DND-41 (cell line): ENCODE measurements at regions not wholly inside any gene's neighbourhood (a gene's known extent, or its start where the extent isn't known, plus 50 kb on each side); places are given as distances from the start of the nearest gene placed in this dataset.
"Not testable (repeated sequence)": the region's sequence is repeated elsewhere in the genome, so short reads cannot be mapped to it uniquely, and the experiment has no call there.

Experiments used
- ATAC-seq: fragments of 200-7000 bp; cut with Tn5 transposase; 3 replicates; pipeline ENCODE4 v1.9.1; 2021; ENCODE audit warnings: low read depth; ENCODE audit not compliant: insufficient read depth
- DNase-seq: peaks from one replicate; pipeline ENCODE4 v3.0.0-alpha.2; 2020
- H2AFZ ChIP-seq: 2 replicates; pipeline ENCODE4 v1.6.0; 2012; ENCODE audit warnings: low read depth, low read length
- H3K27ac ChIP-seq: 2 replicates; pipeline ENCODE4 v1.5.1; 2012; ENCODE audit warnings: low read length, inconsistent platforms
- H3K27me3 ChIP-seq: fragments of 200-600 bp; sonication (generic); 2 replicates; pipeline ENCODE4 v1.6.0; 2012; ENCODE audit warnings: low read length, mild to moderate bottlenecking, inconsistent platforms; ENCODE audit not compliant: insufficient read depth, poor library complexity
- H3K36me3 ChIP-seq: 2 replicates; pipeline ENCODE4 v1.5.1; 2012; ENCODE audit warnings: low read length, inconsistent platforms; ENCODE audit not compliant: insufficient read depth
- H3K4me1 ChIP-seq: 2 replicates; pipeline ENCODE4 v1.5.1; 2012; ENCODE audit warnings: mild to moderate bottlenecking, low read length; ENCODE audit not compliant: insufficient read depth
- H3K4me2 ChIP-seq: 2 replicates; pipeline ENCODE4 v1.6.0; 2012; ENCODE audit warnings: mild to moderate bottlenecking, moderate library complexity, low read length, inconsistent platforms; ENCODE audit not compliant: insufficient read depth
- H3K4me3 ChIP-seq, 2 experiments: fragments of 200-600 bp in 1 of 2; shearing (Covaris generic) in 1 of 2; 2 replicates each; pipeline ENCODE4 v1.5.1; 2012 to 2016; ENCODE audit warnings: inconsistent platforms in 2 of 2, low read length in 2 of 2, mild to moderate bottlenecking in 2 of 2, low read depth in 1 of 2, moderate library complexity in 1 of 2
- H3K79me2 ChIP-seq: 2 replicates; pipeline ENCODE4 v1.6.0; 2012; ENCODE audit warnings: low read length, inconsistent platforms; ENCODE audit not compliant: insufficient read depth
- H3K9ac ChIP-seq: 2 replicates; pipeline ENCODE4 v1.6.0; 2012; ENCODE audit warnings: low read depth, mild to moderate bottlenecking, inconsistent platforms, low read length, moderate library complexity
- H3K9me3 ChIP-seq: 2 replicates; pipeline ENCODE4 v1.5.1; 2012; ENCODE audit warnings: low read length, moderate library complexity, mild to moderate bottlenecking, inconsistent platforms; ENCODE audit not compliant: insufficient read depth, severe bottlenecking
- H4K20me1 ChIP-seq: 2 replicates; pipeline ENCODE4 v1.6.0; 2012; ENCODE audit warnings: low read length; ENCODE audit not compliant: insufficient read depth
- TF ChIP-seq, protein P1 (sequence below): IDR thresholded peaks from 2 replicates; pipeline ENCODE4 v1.5.1; 2012; ENCODE audit warnings: borderline replicate concordance, low read length, moderate library complexity, mild to moderate bottlenecking; ENCODE audit not compliant: poor library complexity, severe bottlenecking; ENCODE audit errors: extremely low read depth

DNA sequence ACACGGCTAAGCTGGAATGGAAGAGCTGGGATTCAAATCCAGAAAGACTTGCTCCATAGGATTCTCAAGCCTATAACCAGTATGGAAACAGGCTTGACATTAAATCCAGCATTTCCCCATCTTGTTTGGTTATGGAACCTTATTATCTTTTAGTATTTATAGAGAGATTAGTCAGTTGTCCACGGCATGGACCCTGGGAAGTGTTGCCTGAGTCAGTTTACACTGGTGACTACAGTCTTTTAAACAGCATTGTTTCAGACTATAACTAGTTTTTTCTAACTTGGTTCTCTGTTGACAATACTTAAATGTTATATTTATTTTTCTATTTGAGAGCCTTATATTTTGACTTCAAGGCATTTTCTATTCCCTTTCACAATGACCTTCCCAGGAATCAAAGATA, 106.7 kb downstream of the SYT15B start:
- not testable (repeated sequence) for H3K9ac ChIP-seq, H3K4me3 ChIP-seq, H3K4me2 ChIP-seq, H3K36me3 ChIP-seq, H3K79me2 ChIP-seq, H3K9me3 ChIP-seq, H4K20me1 ChIP-seq, H2AFZ ChIP-seq, ATAC-seq, H3K27me3 ChIP-seq, H3K4me1 ChIP-seq, DNase-seq, H3K27ac ChIP-seq

DNA sequence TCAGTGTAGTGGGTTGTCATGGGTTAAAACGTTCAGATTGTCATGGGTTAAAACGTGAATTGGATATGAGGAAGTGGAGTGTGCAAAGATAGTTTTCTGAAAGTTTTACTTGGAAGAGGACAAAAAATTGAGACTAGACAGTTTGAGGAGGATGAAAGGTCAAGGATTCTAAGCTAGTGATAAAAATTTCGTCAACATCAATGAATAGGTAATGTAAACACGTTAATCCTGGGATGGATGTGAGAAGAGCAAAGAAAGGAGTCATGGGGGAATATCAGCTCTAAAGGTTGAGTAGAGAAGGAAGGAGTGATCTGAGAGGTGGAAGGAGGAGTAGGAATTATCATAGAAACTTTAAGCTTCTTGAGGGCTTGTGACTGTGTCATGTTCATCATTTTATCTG, 109.2 kb downstream of the SYT15B start:
- not testable (repeated sequence) for H3K9ac ChIP-seq, H3K27me3 ChIP-seq, H3K36me3 ChIP-seq, ATAC-seq, H2AFZ ChIP-seq, H4K20me1 ChIP-seq, DNase-seq, H3K4me3 ChIP-seq, H3K4me2 ChIP-seq, H3K79me2 ChIP-seq, H3K27ac ChIP-seq, H3K9me3 ChIP-seq, H3K4me1 ChIP-seq

DNA sequence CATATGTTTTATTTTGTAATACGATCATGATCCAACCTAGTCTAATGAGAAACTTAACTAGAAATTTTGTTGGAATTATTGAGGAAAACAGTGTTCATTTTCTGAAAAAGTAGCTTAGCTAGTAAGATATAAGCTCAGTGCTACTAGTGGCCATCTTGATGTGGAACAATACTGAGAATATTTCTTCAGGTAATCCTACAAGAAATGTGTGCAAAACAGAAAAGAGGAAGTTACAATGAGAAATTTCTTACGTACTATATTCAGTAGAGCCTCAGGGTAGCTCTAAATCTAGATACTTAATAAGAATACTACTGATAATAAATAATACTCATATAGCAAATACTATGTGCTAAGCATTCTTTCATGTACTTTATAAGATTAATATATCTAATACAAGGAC, 114.8 kb downstream of the SYT15B start:
- not testable (repeated sequence) for H3K4me3 ChIP-seq, H3K9me3 ChIP-seq, H4K20me1 ChIP-seq, H3K79me2 ChIP-seq, DNase-seq, H2AFZ ChIP-seq, H3K4me1 ChIP-seq, H3K27ac ChIP-seq, H3K4me2 ChIP-seq, ATAC-seq, H3K9ac ChIP-seq, H3K27me3 ChIP-seq, H3K36me3 ChIP-seq

DNA sequence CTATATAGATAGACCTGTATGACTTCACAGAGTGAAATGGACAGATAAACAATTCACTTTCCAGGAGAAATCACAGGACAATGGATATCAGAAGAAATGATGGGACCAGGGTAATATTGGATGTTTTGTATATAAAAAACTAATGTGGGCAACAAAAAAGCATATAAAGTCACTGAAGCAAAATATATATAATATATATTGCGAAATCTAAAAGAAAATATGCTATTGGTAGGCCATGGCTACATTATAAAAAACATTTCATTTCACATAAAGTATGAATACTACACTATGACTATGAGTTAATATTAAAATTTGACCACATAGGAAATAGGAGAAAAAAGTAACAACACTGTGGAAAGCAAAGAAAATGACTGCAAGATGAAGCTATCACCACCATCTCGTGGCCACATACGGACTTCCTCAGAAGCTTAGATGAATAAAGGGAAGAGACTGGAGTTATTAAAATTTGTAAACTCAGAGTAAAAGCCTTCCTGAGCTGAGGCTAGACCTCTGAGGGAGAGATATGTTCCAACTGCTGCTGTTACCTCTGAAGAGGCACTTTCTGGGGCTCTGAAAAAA, 115.8 kb downstream of the SYT15B start:
- not testable (repeated sequence) for H3K36me3 ChIP-seq, H3K79me2 ChIP-seq, H4K20me1 ChIP-seq, H3K4me3 ChIP-seq, ATAC-seq, H3K27me3 ChIP-seq, DNase-seq, H3K9ac ChIP-seq, H3K4me1 ChIP-seq, H2AFZ ChIP-seq, H3K4me2 ChIP-seq, H3K9me3 ChIP-seq, H3K27ac ChIP-seq

DNA sequence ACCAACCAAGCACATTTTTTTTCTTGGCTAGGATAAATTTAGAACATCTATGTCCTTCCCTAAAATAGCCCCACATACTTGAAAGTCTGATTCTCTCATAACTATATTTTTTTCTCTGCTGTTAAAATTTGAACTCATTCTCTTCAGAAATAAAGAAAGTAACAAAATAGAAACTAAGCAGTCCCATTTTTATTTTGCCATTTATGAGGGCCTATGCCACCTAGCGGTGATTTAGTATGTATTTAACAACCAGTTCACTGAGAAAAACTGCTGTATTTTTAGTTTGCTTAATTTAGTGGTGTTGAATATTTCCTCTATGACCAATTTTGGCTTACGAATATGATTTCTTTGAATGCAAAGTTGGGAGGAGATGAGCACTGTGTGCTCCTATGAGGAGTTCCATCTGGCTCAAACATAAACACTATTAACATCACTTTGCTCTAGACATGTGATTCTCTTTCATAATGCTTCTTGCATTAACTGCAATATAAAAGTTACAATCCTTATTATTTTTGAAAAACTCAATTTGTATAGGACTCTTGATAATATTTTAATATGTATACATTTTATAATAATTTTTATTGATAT, 116.6 kb downstream of the SYT15B start:
- not testable (repeated sequence) for H3K79me2 ChIP-seq, H2AFZ ChIP-seq, H3K36me3 ChIP-seq, H3K4me3 ChIP-seq, H4K20me1 ChIP-seq, H3K27ac ChIP-seq, H3K9me3 ChIP-seq, H3K9ac ChIP-seq, H3K4me1 ChIP-seq, H3K4me2 ChIP-seq, H3K27me3 ChIP-seq
- TF ChIP-seq, protein P1, sequence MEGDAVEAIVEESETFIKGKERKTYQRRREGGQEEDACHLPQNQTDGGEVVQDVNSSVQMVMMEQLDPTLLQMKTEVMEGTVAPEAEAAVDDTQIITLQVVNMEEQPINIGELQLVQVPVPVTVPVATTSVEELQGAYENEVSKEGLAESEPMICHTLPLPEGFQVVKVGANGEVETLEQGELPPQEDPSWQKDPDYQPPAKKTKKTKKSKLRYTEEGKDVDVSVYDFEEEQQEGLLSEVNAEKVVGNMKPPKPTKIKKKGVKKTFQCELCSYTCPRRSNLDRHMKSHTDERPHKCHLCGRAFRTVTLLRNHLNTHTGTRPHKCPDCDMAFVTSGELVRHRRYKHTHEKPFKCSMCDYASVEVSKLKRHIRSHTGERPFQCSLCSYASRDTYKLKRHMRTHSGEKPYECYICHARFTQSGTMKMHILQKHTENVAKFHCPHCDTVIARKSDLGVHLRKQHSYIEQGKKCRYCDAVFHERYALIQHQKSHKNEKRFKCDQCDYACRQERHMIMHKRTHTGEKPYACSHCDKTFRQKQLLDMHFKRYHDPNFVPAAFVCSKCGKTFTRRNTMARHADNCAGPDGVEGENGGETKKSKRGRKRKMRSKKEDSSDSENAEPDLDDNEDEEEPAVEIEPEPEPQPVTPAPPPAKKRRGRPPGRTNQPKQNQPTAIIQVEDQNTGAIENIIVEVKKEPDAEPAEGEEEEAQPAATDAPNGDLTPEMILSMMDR: peak; percentile 40
- ATAC-seq (peak; percentile 69), DNase-seq (peak; percentile 18)

DNA sequence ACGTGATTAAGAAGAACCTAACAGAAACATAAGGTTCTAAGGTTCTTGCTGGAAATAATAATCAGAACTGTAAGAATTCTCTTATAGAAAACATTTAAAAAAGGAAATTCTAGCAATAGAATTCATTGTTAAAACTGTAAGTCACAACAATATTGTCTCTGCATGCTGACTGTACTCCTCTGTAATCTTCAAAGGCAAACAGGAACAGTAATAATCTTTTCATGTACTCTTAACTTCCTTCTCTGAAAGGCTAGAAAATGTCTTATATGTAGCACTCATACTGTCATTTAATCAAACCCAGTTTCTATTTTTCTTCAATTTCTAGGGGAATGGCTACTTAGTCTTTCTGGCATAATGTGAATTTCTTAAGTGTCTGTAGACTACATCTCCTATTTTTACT, 103.5 kb upstream of the AGAP9 start:
- H4K20me1 ChIP-seq, H3K4me1 ChIP-seq, ATAC-seq, H3K36me3 ChIP-seq, H3K4me2 ChIP-seq, H3K79me2 ChIP-seq, H3K27ac ChIP-seq, H3K27me3 ChIP-seq, H3K9me3 ChIP-seq, DNase-seq, H3K4me3 ChIP-seq, H3K9ac ChIP-seq, H2AFZ ChIP-seq: not testable (repeated sequence)

DNA sequence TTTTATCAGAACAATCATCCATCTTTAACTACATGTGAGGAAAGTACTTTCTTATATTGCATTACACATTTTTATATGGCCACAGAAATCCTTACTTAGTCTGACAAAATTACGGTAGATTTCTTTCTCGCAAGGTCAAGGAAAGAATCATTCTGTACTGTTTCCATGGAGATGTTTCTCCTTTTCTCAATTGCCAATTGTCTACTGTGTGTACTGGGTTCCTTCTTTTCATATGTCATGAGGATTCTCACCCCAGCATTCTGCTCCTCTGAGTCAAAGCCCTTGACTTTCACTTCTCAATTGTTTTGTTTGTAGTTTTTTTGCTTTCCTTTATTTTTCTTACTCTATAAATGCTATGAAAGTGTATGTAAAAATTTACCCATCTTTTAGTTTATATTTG, 99.3 kb upstream of the AGAP9 start:
- not testable (repeated sequence) for H4K20me1 ChIP-seq, H3K79me2 ChIP-seq, ATAC-seq, H3K9ac ChIP-seq, H3K27me3 ChIP-seq, H3K4me3 ChIP-seq, H3K27ac ChIP-seq, DNase-seq, H3K9me3 ChIP-seq, H3K4me2 ChIP-seq, H2AFZ ChIP-seq, H3K4me1 ChIP-seq, H3K36me3 ChIP-seq
